ENCODE measurements at regions not wholly inside any gene's neighbourhood (a gene's known extent, or its start where the extent isn't known, plus 50 kb on each side); places are given as distances from the start of the nearest gene placed in this dataset.

GRCh38 chr14:21911877-21912276 lies 238.3 kb upstream of the OR4E1 start:
- TF ChIP-seq, protein P1, sequence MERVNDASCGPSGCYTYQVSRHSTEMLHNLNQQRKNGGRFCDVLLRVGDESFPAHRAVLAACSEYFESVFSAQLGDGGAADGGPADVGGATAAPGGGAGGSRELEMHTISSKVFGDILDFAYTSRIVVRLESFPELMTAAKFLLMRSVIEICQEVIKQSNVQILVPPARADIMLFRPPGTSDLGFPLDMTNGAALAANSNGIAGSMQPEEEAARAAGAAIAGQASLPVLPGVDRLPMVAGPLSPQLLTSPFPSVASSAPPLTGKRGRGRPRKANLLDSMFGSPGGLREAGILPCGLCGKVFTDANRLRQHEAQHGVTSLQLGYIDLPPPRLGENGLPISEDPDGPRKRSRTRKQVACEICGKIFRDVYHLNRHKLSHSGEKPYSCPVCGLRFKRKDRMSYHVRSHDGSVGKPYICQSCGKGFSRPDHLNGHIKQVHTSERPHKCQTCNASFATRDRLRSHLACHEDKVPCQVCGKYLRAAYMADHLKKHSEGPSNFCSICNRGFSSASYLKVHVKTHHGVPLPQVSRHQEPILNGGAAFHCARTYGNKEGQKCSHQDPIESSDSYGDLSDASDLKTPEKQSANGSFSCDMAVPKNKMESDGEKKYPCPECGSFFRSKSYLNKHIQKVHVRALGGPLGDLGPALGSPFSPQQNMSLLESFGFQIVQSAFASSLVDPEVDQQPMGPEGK (CRISPR knock-in tag; IDR thresholded peaks at IDR 0.05; ENCODE audit: borderline replicate concordance) = no peak
- TF ChIP-seq TCF4 (CRISPR knock-in tag; IDR thresholded peaks at IDR 0.05; ENCODE audit: borderline replicate concordance) (no peak), ZFP30 (CRISPR knock-in tag; IDR thresholded peaks at IDR 0.05) (no peak), OSR1 (CRISPR knock-in tag; IDR thresholded peaks at IDR 0.05) (no peak), ARNTL (CRISPR knock-in tag; IDR thresholded peaks at IDR 0.05; ENCODE audit: borderline replicate concordance, low read depth) (no peak), GLIS3 (CRISPR knock-in tag; IDR thresholded peaks at IDR 0.05) (no peak), ESRRG (CRISPR knock-in tag; IDR thresholded peaks at IDR 0.05) (no peak), ZNF565 (CRISPR knock-in tag; conservative IDR thresholded peaks at IDR 0.05; ENCODE audit: low read depth) (no peak), RARB (CRISPR knock-in tag; IDR thresholded peaks at IDR 0.05) (no peak), POU6F1 (CRISPR knock-in tag; IDR thresholded peaks at IDR 0.05; ENCODE audit: borderline replicate concordance, low read depth) (no peak), CSRNP3 (CRISPR knock-in tag; IDR thresholded peaks at IDR 0.05) (no peak), ZNF8 (CRISPR knock-in tag; IDR thresholded peaks at IDR 0.05) (no peak), TOX (CRISPR knock-in tag; IDR thresholded peaks at IDR 0.05; ENCODE audit: borderline replicate concordance) (no peak)
- TF ChIP-seq, protein P2, sequence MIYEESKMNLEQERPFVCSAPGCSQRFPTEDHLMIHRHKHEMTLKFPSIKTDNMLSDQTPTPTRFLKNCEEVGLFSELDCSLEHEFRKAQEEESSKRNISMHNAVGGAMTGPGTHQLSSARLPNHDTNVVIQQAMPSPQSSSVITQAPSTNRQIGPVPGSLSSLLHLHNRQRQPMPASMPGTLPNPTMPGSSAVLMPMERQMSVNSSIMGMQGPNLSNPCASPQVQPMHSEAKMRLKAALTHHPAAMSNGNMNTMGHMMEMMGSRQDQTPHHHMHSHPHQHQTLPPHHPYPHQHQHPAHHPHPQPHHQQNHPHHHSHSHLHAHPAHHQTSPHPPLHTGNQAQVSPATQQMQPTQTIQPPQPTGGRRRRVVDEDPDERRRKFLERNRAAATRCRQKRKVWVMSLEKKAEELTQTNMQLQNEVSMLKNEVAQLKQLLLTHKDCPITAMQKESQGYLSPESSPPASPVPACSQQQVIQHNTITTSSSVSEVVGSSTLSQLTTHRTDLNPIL (CRISPR knock-in tag; IDR thresholded peaks at IDR 0.05; ENCODE audit: low read depth) = no peak
